ENCODE measurements at regions not wholly inside any gene's neighbourhood (a gene's known extent, or its start where the extent isn't known, plus 50 kb on each side); places are given as distances from the start of the nearest gene placed in this dataset.

GRCh38 chr22:34943830-34944229, 122.1 kb upstream of the ISX start:
- DNase-seq = no peak

GRCh38 chr22:34946339-34946985, 119.5 kb upstream of the ISX start:
- no peak for DNase-seq

GRCh38 chr22:34950489-34950888, 115.5 kb upstream of the ISX start:
- no peak for DNase-seq

GRCh38 chr22:34951212-34951611, 114.7 kb upstream of the ISX start:
- no peak for DNase-seq

GRCh38 chr22:34960005-34960404, 106.0 kb upstream of the ISX start:
- DNase-seq = no peak

GRCh38 chr22:34966980-34967565, 98.9 kb upstream of the ISX start:
- no peak for DNase-seq

- no peak for DNase-seq
Measured at GRCh38 chr22:34969001-34969790, 96.8 kb upstream of the ISX start.

- no peak for DNase-seq
Measured at GRCh38 chr22:34971456-34971855, 94.5 kb upstream of the ISX start.

GRCh38 chr22:34972191-34972897, 93.6 kb upstream of the ISX start:
- no peak for DNase-seq

- DNase-seq = no peak
Measured at GRCh38 chr22:34973016-34973415, 92.9 kb upstream of the ISX start.

- no peak for DNase-seq
Measured at GRCh38 chr22:34973926-34974325, 92.0 kb upstream of the ISX start.

- no peak for DNase-seq
Measured at GRCh38 chr22:34975721-34976120, 90.2 kb upstream of the ISX start.

- no peak for DNase-seq
Measured at GRCh38 chr22:34976474-34976873, 89.5 kb upstream of the ISX start.

GRCh38 chr22:34976886-34977285, 89.1 kb upstream of the ISX start:
- no peak for DNase-seq

- DNase-seq = no peak
Measured at GRCh38 chr22:34986523-34986922, 79.4 kb upstream of the ISX start.

- no peak for DNase-seq
Measured at GRCh38 chr22:34992672-34993071, 73.3 kb upstream of the ISX start.

GRCh38 chr22:34993548-34993947, 72.4 kb upstream of the ISX start:
- DNase-seq = no peak

- no peak for DNase-seq
Measured at GRCh38 chr22:34997633-34998299, 68.2 kb upstream of the ISX start.

- no peak for DNase-seq
Measured at GRCh38 chr22:34998921-34999320, 67.0 kb upstream of the ISX start.

GRCh38 chr22:35008213-35008612, 57.7 kb upstream of the ISX start:
- DNase-seq = no peak

GRCh38 chr22:35010543-35010942, 55.4 kb upstream of the ISX start:
- DNase-seq = no peak

- DNase-seq = no peak
Measured at GRCh38 chr22:35014812-35015211, 51.1 kb upstream of the ISX start.

All from left hindlimb (tissue), 1 donor.